CD14-positive monocyte (primary cell): ENCODE measurements at regions not wholly inside any gene's neighbourhood (a gene's known extent, or its start where the extent isn't known, plus 50 kb on each side); places are given as distances from the start of the nearest gene placed in this dataset.

Source experiments
- DNase-seq, 3 donors: peaks; one replicate each; pipeline ENCODE4 v3.0.0-alpha.2; 2011 to 2022
- H2AFZ ChIP-seq: 2 replicates; pipeline ENCODE4 v1.6.0; 2012; ENCODE audit warnings: mild to moderate bottlenecking, low read depth, low read length, inconsistent platforms; ENCODE audit not compliant: insufficient read depth, poor library complexity, severe bottlenecking
- H3K27ac ChIP-seq, 2 donors: 1 replicate in 1 of 2; 2 replicates in 1 of 2; pipeline ENCODE4 v1.5.1; 2012 to 2013; ENCODE audit warnings: low read length in 2 of 2, control low read depth in 1 of 2, inconsistent platforms in 1 of 2, low read depth in 1 of 2, mild to moderate bottlenecking in 1 of 2
- H3K27me3 ChIP-seq, 2 donors: one replicate each; pipeline versions ENCODE4 v1.6.0 to v1.6.1; 2011 to 2013; ENCODE audit warnings: low read length in 2 of 2; ENCODE audit not compliant: control insufficient read depth in 2 of 2, insufficient read depth in 2 of 2
- H3K36me3 ChIP-seq, 2 donors: replicated peaks in 1 of 2; 1 replicate in 1 of 2; 2 replicates in 1 of 2; pipeline versions ENCODE4 v1.5.1 to v1.6.1; 2012 to 2013; ENCODE audit warnings: low read length in 2 of 2, control low read depth in 1 of 2, inconsistent platforms in 1 of 2, mild to moderate bottlenecking in 1 of 2; ENCODE audit not compliant: insufficient read depth in 2 of 2, control insufficient read depth in 1 of 2
- H3K4me1 ChIP-seq, 2 donors: 1 replicate in 1 of 2; 2 replicates in 1 of 2; pipeline versions ENCODE4 v1.5.1 to v1.6.1; 2012 to 2013; ENCODE audit warnings: low read length in 2 of 2, control low read depth in 1 of 2, inconsistent platforms in 1 of 2, mild to moderate bottlenecking in 1 of 2, moderate library complexity in 1 of 2; ENCODE audit not compliant: insufficient read depth in 2 of 2, control insufficient read depth in 1 of 2
- H3K4me2 ChIP-seq: replicated peaks from 2 replicates; pipeline ENCODE3; 2012; ENCODE audit warnings: low read length, moderate library complexity, mild to moderate bottlenecking; ENCODE audit not compliant: poor library complexity, severe bottlenecking; ENCODE audit errors: extremely low read depth
- H3K4me3 ChIP-seq, 3 experiments: fragments of 200-600 bp in 1 of 3; sonication (generic) in 1 of 3; replicated peaks in 1 of 3; 1 replicate in 2 of 3; 2 replicates in 1 of 3; pipeline ENCODE4 v1.5.1; 2011 to 2013; ENCODE audit warnings: low read length in 3 of 3, mild to moderate bottlenecking in 3 of 3, control low read depth in 2 of 3, low read depth in 2 of 3, inconsistent platforms in 1 of 3, moderate library complexity in 1 of 3
- H3K79me2 ChIP-seq: 2 replicates; pipeline ENCODE4 v1.6.0; 2012; ENCODE audit warnings: mild to moderate bottlenecking, control low read depth, inconsistent platforms, low read length, moderate library complexity; ENCODE audit not compliant: insufficient read depth
- H3K9ac ChIP-seq: 2 replicates; pipeline ENCODE4 v1.6.0; 2017; ENCODE audit warnings: low read length, mild to moderate bottlenecking; ENCODE audit not compliant: insufficient read depth, poor library complexity, severe bottlenecking
- H3K9me3 ChIP-seq, 2 donors: replicated peaks in 1 of 2; 1 replicate in 1 of 2; 2 replicates in 1 of 2; pipeline versions ENCODE4 v1.5.1 to v1.6.1; 2012 to 2013; ENCODE audit warnings: low read length in 2 of 2, control low read depth in 1 of 2; ENCODE audit not compliant: control insufficient read depth in 1 of 2, insufficient read depth in 1 of 2
- H4K20me1 ChIP-seq: 2 replicates; pipeline ENCODE4 v1.6.0; 2012; ENCODE audit warnings: mild to moderate bottlenecking, low read length, control low read depth, moderate library complexity; ENCODE audit not compliant: insufficient read depth
- H3K27ac Mint-ChIP-seq, 7 donors: one replicate each; pipeline ENCODE4 v1.8.0; 2020; ENCODE audit warnings: mild to moderate bottlenecking in 7 of 7, mixed read lengths in 7 of 7, moderate library complexity in 6 of 7, inconsistent platforms in 2 of 7
- H3K27me3 Mint-ChIP-seq, 3 donors: one replicate each; pipeline ENCODE4 v1.8.0; 2021 to 2022; ENCODE audit warnings: low read depth in 3 of 3, mild to moderate bottlenecking in 3 of 3, mixed read lengths in 3 of 3, moderate library complexity in 3 of 3, inconsistent platforms in 1 of 3
- H3K36me3 Mint-ChIP-seq, 2 donors: one replicate each; pipeline ENCODE4 v1.8.0; 2020; ENCODE audit warnings: mixed read lengths in 2 of 2, inconsistent platforms in 1 of 2, mild to moderate bottlenecking in 1 of 2
- H3K4me1 Mint-ChIP-seq: one replicate; pipeline ENCODE4 v1.8.0; 2020; ENCODE audit warnings: mild to moderate bottlenecking, mixed read lengths
- H3K4me3 Mint-ChIP-seq, 2 donors: one replicate each; pipeline ENCODE4 v1.8.0; 2020; ENCODE audit warnings: mild to moderate bottlenecking in 2 of 2, mixed read lengths in 2 of 2, moderate library complexity in 1 of 2
- H3K9me3 Mint-ChIP-seq, 7 donors: one replicate each; pipeline ENCODE4 v1.8.0; 2020 to 2022; ENCODE audit warnings: mixed read lengths in 7 of 7, mild to moderate bottlenecking in 6 of 7, moderate library complexity in 6 of 7, inconsistent platforms in 2 of 7
- WGBS: methylation state at CpG from one replicate; pipeline ENCODE4 v1.1.5; 2013; ENCODE audit warnings: missing lambda C conversion rate; ENCODE audit not compliant: insufficient coverage; 5-methylcytosine and 5-hydroxymethylcytosine counted together
- intact Hi-C, 2 donors: fragments of 100-400 bp; cut with micrococcal nuclease; formaldehyde crosslinking; loops; one replicate each; pipeline versions ENCODE4 v1.15.0 to v1.15.1; 2023
- TF ChIP-seq, protein P1 (sequence below): fragments of 200-600 bp; IDR thresholded peaks from one replicate; pipeline ENCODE4 v1.8.0; 2022; ENCODE audit warnings: antibody characterized with exemption, mild to moderate bottlenecking

DNA sequence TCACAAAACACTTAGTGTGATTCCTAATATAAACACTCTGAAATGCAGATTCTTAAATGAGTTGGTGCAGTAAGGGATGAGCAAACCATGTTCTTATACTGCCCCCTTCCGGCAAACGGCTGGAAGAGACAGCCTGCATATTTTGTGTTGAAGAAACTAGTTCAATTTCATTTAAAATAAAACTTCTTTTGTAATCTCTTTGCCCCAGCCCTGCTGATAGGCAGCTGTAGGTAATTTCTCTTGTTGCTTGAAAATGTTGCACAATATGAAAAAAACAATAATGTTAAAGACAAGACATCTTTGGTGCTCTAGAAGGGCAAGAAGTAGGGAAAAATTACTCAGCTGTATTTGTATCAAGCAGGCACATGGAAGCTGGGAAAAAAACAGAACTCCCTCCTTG lies 89.7 kb upstream of the CCNG1 start:
- no peaks in the 10 kb centered on the region for H3K36me3 ChIP-seq
- Mint-ChIP-seq H3K4me3 (no peak overlapping the region), H3K27me3 (peaks cover 0 to 4% (median 2%) of the 10 kb centered on the region in 3 donors), H3K4me1 (peaks cover 37% of the 10 kb centered on the region), H3K36me3 (no peaks in the 10 kb centered on the region), H3K27ac (no peak overlapping the region), H3K9me3 (peaks cover 0 to 5% (median 0%) of the 10 kb centered on the region in 7 donors)
- TF ChIP-seq, protein P1, sequence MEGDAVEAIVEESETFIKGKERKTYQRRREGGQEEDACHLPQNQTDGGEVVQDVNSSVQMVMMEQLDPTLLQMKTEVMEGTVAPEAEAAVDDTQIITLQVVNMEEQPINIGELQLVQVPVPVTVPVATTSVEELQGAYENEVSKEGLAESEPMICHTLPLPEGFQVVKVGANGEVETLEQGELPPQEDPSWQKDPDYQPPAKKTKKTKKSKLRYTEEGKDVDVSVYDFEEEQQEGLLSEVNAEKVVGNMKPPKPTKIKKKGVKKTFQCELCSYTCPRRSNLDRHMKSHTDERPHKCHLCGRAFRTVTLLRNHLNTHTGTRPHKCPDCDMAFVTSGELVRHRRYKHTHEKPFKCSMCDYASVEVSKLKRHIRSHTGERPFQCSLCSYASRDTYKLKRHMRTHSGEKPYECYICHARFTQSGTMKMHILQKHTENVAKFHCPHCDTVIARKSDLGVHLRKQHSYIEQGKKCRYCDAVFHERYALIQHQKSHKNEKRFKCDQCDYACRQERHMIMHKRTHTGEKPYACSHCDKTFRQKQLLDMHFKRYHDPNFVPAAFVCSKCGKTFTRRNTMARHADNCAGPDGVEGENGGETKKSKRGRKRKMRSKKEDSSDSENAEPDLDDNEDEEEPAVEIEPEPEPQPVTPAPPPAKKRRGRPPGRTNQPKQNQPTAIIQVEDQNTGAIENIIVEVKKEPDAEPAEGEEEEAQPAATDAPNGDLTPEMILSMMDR, result peak; percentile 92
- WGBS, result no CpG with 5 or more reads among the region's 2 CpGs
- H3K4me1 ChIP-seq, result peaks cover 37 to 41% of the 10 kb centered on the region in 2 donors
- no peaks in the 10 kb centered on the region for H3K79me2 ChIP-seq
- H4K20me1 ChIP-seq, result no peaks in the 10 kb centered on the region
- DNase-seq, result peak; percentile 59 to 71 (median 67)
- no peak overlapping the region for H3K9ac ChIP-seq
- no peak overlapping the region for H3K4me2 ChIP-seq
- no peak overlapping the region for H3K4me3 ChIP-seq
- H2AFZ ChIP-seq, result no peak overlapping the region
- no peaks in the 10 kb centered on the region for H3K27me3 ChIP-seq
- H3K27ac ChIP-seq, result no peak overlapping the region
- no peaks in the 10 kb centered on the region for H3K9me3 ChIP-seq
- intact Hi-C loops, result no loop called here

DNA sequence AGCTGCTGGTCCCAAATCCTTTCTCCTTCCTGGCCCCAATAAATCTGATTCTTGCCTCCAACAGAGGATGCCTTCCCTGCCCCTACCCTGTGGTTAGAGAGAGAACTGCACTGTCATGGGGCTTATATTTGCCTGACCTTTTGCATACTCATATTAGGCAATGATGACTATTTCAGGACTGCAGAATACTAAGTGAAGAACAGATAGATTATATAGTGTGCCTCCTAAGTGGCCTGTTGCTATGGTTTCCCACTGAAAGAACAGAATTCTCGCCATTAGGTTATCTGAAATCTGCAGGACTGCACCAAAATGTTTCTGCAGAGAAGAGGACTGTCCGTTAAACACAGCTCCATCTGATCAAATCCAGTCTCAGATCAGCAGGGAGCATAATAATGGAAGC lies 87.3 kb upstream of the CCNG1 start:
- intact Hi-C loops, result no loop called here
- H3K9ac ChIP-seq, result no peak overlapping the region
- WGBS, result 70% methylated on average over 2 of the region's 2 CpGs
- no peaks in the 10 kb centered on the region for H4K20me1 ChIP-seq
- Mint-ChIP-seq H3K36me3 (no peaks in the 10 kb centered on the region), H3K27me3 (peaks cover 0 to 4% (median 2%) of the 10 kb centered on the region in 3 donors), H3K4me3 (no peak overlapping the region), H3K4me1 (peaks cover 52% of the 10 kb centered on the region), H3K27ac (peak overlapping the region in 2 of 7 donors; percentile 28 to 46), H3K9me3 (peaks cover 0 to 5% (median 0%) of the 10 kb centered on the region in 7 donors)
- TF ChIP-seq, protein P1, result peak; percentile 11
- no peaks in the 10 kb centered on the region for H3K36me3 ChIP-seq
- peak overlapping the region; percentile 11 for H3K4me2 ChIP-seq
- peaks cover 51 to 55% of the 10 kb centered on the region in 2 donors for H3K4me1 ChIP-seq
- peak overlapping the region in 1 of 3 experiments; percentile 11 for H3K4me3 ChIP-seq
- peak overlapping the region in 1 of 2 donors; percentile 24 for H3K27ac ChIP-seq
- DNase-seq, result peak; percentile 38 to 70 (median 51)
- H3K9me3 ChIP-seq, result no peaks in the 10 kb centered on the region
- H3K79me2 ChIP-seq, result no peaks in the 10 kb centered on the region
- H2AFZ ChIP-seq, result no peak overlapping the region
- H3K27me3 ChIP-seq, result no peaks in the 10 kb centered on the region
